Dermis blood vessel endothelial cell (primary cell): ENCODE measurements at regions not wholly inside any gene's neighbourhood (a gene's known extent, or its start where the extent isn't known, plus 50 kb on each side); places are given as distances from the start of the nearest gene placed in this dataset.
"Not testable (repeated sequence)": the region's sequence is repeated elsewhere in the genome, so short reads cannot be mapped to it uniquely, and the experiment has no call there.

Experiments used
- DNase-seq: peaks from one replicate; pipeline ENCODE4 v3.0.0; 2010

DNA sequence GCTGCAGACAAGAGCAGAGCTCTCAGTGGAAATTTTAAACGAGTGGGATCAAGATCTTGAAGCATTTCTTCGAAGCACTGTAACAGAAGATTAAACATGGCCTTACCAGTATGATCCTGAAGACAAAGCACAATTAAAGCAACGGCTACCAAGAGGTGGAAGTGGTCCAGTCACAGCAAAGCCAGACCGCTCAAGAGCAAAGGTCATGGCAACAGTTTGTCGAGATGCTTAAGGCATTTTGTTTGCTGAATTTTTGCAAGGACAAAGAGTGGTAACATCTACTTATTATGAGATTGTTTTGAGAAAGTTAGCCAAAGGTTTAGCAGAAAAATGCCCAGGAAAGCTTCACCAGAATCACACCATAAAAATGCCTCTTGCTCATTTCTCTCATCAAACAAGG, 153.4 kb upstream of the CARMIL1 start:
- DNase-seq = no peak

DNA sequence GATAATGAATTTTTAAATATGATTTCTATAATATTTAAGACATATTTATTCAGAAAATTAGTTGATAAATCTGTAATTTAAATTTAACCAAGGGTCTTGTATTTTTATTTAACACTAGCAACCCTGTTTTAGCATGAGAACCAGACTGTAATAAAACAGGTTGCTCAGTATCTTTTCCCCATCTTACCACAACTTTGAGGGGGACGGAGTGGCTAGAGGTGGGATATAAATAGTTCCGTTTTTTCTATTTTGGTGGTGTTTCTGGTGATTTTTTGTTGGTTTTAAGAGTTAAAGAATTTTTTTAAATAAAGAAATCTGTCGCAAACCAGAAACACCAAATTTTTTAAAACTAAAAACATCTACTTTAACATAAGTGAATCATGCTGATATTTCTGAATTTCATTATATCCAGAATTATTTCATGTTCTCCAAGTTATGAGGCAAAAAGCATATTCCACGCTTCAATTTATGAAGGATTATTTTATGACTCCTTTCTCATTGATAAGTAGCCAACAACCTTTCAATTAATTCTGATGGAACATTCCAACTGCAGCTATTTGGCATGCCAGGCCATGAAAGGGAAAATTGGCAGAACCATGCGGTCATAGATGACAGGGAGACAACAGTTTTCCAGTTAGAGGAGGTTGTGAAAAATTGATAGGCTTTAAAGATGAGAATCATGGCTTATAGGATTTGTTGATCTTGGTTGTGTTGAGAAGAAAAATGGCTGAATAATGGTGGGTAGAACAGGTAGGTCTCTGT, 151.9 kb upstream of the CARMIL1 start:
- DNase-seq = no peak

DNA sequence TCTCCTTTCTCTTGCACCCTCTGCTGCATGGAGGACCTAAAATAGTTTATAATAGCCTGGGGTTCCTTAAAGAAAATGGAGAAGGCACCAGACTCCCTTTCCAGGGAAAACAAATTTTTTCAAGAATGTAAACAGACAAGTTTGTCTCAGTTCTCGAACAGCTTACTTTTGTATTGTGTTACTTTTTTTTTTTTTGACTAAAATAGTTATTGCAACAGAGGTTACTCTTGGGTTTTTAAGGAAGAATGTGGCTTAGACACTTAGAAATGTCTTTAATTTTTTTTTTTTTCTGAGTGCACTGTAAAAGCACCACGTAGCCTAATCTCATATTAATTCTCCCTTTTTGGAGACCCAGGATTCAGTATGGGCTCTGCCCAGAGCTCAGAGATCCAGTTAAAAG, 148.7 kb upstream of the CARMIL1 start:
- DNase-seq = no peak

DNA sequence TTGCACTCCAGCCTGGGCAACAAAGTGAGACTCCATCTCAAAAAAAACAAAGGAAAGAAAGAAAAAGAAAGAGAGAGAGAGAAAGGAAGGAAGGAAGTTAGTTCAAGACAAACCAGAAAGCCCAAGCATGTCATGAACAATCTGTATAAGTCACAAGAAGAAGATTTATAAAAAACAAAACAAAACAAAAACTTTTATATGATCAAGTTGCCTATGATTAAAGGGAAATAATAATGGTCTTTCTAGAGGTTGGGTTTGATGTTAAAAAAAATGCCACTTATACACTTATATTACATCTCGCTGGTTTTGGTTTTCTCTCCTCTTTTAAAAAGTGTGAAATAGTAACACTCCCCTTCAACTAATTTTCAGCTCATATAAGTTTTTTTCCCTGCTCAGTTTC, 146.2 kb upstream of the CARMIL1 start:
- no peak for DNase-seq

DNA sequence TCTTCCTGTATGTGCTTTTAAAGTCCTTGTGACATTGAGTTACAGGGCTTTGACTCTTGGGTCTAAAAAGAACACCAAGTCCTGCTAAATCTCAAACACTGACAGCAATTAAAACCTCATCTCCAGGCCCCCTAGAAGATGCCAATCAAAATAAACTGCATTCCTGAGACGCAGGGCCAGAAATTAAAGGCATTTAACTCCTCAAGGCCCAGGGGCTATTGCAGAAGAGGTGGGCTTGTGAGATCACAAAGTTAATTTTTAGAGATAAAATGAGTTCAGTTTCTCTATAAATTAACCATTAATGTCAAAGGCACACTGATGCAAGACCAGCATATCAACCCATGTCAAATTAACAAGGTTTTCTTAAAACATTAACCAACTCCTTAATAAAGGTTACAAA, 145.6 kb upstream of the CARMIL1 start:
- no peak for DNase-seq

DNA sequence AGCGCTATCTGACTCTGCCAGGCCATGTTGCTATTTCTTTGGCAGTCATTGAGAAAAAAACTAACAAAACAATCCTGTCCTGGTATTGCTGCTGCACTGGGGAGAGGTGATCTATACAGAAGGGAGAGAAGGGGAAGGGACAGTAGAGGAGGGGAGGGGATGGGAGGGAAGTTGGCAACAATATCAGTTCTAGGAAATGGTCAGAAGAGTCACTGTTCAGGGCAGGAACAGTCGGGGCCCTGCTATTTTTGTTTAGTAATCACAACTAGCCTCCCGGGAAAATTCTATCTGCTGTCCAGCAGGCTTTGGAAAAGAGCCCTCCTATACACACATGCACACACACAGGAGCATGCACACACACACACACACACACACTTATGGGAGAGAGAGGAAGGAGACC, 142.3 kb upstream of the CARMIL1 start:
- DNase-seq = peak; percentile 34

DNA sequence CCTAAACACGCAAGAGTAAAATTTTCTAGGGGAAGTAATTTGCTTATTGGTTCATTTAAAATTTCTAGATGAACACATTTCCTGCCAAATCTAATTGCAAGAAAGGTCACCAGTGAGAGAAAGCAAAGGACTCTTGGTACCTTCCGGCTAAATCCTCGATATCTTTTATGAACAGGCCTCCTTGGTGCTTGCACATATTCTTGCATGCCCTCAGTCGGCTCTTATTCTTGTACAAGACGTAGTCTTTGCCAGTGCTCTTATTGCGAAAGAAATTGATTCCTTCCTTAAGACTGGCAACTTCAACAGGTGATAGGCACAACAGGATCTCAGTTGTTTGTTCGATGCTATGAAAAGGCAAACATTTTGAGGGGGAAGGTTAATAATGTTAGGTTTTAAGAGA, 141.7 kb upstream of the CARMIL1 start:
- peak; percentile 7 for DNase-seq

DNA sequence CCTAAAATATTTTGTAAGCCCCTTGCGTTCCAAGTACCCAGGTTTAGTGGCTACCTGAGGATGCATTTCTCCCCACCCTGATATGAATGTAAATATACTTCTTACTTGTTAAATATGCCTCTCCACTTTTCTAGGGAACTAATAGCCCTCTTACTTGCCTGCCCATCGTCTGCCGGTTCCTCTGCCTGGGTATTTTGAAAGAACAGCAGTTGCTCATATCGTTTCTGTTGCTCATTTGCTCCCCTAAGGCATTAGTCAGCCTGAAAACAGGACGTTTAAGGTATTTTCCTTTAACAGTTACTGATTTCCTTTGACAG, 141.3 kb upstream of the CARMIL1 start:
- no peak for DNase-seq

DNA sequence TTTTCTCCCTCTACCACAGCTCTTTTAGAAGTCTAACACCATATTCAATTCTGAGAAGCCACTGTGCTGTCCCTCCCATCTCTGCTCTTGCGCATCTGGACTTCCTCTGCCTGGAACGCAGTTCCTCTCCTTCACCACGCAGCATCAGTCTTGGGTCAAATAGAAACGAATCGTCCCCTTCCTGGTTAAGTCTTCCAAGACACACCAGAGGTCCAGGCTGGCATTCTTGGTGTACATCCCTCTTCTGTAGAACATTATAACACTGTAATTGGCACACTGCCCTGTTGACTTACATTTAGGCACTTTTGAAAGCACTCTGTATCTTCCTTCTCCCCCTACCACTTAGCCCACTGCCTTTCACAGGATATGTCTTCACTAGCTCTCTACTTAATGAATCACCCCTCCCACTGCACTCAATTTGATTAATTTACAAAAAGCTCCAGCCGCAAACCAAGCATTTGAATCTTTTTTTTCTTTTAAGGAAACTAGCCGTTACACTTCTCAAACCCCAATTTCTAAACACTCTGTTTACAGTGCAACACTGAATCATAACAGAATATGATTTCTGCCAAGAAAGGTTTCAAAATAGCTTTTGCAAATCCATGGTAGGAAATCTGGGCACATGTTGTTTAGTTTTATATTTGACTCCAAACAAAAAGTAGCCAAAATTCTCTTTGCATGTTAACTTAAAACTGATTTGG, 140.8 kb upstream of the CARMIL1 start:
- peak; percentile 82 for DNase-seq

DNA sequence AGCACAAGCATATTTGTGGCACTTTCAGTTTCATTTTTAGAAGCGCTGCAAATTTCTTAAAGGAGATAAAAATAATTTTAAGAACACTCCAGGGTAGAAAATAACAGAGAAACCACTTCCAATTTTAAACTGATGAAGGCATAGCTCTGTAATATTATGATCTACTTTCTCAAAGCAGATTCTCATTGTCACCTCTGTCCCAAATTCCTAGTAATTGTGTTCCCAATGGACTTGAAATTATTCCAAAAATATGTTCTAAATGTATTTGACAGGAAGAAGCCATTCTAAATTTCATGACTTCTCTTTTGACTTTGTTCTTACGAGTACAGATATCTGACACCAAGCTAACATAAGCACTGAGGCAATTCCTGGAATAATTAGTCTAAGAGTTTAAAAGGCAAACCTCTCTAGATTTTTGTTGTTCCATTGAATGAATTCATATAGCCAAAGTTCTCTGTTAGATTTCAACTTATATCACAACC, 140.2 kb upstream of the CARMIL1 start:
- peak; percentile 34 for DNase-seq

DNA sequence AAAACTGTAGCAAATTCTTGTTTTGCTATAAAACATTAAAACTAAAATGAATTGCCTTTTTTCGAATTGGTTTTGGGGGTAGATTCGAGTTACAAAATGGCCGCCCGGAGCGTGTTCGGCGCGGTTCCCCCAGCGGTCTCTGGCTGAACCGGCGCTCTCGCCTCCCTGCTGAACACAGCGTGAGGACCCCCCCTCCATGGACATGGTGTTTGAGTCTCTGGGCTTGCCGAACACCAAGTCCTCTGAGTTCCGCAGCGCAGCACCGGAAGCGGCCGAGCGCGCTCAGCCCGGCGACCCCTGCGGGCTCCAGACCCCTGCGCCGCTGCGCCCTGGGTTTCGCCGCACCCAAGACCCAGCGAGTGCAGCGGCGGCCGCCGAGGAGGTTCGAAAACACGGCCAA, 139.6 kb upstream of the CARMIL1 start:
- not testable (repeated sequence) for DNase-seq

DNA sequence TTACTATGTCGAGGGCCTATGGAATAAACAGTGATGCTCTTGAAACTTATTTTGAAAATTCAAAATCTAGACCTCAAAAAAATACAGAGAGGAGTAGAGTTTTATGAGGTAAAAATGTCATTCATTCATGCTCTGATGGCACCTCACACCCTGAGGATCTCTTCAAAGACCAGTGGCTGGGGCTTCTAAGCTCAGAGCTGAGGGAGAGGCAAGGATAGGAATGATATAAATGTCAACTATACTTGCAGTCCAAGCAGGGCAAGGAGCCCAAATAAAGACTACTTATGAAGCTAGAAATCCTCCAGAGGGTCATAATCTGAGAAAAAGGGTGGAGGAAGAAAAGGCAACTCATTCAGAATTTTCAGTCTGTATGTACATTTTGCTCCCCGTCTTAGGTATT, 136.7 kb upstream of the CARMIL1 start:
- DNase-seq = no peak

DNA sequence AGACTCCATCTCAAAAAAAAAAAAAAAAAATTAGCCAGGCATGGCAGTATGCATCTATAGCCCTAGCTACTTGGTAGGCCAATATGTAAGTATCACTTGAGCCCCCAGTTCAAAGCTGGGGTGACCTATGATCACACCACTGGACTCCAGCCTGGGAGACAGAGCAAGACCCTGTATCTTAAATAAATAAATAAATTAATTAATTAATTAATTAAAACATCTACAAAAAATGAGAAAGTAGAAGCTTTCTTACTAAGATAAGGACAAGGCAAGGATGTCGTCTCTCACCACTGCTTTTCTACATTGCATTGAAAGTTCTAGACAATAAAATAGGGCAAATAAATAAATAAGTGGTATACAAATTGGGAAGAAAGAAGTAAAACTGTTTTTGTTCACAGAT, 134.3 kb upstream of the CARMIL1 start:
- no peak for DNase-seq

DNA sequence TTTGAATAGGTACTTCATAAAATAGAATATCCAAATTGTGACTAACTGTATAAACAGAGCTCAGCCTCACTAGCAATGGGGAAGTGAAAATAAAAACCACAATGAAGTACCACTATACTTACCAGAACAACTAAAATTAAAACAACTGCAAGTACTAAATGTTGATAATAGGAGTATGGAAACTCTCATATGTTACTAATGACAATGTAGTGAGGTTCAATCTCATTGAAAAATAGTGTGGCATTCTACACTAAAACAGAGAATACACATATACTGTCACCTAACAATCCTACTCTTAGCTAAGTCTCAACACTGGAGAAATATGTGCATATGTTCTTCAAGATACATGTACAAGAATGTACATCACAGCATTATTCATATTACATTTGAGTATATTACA, 132.0 kb upstream of the CARMIL1 start:
- DNase-seq = no peak

DNA sequence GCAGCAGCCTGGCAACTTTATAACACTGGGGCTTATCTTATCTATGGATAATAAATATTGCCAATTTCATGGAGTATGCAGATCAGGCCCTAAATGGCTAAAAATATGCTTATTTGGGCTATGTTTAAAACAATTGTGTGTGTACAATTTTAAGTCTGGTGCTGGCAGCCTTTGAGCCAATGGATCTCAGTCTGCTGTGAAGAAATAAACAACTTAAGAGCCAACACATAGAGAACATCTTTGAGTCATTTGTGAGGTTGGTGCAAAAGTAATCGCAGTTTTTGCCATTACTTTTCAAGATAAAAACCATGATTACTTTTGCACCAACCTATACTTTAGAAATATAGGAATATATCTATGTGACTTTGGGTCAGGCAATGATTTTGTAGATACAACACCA, 129.1 kb upstream of the CARMIL1 start:
- DNase-seq = no peak

DNA sequence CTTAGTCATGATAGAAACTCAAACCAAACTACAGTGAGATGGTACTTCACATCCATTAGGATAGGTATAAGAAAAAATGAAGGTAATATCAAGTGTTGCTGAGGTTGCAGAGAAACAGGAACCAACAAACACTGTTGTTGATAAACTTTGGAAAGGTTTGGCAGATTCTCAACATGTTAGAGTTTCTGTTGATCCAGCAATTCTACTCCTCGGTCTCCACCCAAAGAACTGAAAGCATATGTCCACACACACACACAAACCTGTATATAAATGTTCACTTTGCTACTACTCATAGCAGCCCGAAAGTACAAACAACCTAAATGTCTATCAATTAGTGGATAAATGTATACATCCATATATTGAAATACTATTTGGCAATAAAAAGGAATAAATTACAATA, 128.3 kb upstream of the CARMIL1 start:
- no peak for DNase-seq

DNA sequence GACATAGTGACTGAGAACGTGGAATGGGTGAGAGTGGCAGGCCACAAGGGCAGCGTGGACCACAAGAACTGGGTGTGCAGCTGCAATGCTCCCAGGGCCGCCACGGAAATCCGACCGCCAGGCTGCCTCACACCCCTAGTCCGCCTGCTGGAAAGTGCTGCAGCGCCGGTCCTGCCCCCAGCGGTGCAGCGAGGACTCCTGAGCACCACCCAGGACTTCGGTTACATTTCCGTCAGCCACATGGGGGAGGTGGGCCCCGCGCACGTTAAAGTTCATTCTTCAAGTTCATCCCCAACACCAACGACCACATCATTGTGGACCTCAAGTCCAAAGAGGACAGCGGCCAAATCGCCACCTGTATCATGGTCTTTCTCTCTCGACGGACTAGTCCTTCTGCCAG, 126.1 kb upstream of the CARMIL1 start:
- no peak for DNase-seq

DNA sequence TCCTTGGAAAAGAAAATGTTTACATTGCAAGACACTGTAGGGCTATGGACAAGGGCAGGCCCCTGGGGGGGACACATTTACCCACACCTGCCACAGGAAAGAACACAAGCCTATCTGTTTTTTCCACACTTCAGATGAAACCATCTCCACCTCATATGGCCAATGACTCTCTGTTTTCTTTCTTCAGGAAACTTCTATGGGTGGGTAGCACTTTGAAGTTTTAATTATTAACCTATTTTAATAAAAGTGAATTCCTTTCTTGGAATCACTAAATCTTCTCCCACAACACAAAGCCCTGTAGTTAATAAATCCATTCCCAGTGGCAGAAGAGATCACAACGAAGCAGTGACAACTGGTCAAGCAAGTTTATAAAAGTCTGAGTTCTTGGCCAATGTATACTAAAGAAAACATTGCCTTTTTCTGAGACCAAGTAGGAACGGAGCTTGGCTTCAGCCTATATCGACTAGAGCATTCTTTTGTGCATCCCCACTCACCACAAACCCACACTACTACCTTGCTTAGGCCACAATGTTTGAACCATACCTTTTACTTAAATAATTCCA, 125.1 kb upstream of the CARMIL1 start:
- DNase-seq = no peak

DNA sequence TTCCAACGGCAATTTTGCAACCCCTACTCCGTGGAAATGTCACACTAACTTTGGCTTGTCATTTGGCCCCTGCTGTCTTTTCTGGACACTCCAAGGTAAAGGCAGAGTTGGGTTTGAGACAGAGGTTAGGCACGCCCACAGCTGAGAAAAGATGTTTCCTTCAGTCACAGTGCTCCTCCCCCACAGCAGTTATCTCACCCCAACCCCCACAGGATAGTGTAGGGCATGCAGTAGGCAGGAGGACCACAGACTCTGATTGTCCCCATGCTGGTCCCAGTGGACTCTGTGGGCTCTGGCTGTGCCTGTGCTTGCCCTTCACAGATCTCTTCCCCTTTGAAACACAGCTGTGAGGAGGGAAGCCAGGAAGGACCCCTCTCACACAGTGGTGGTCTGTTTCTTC, 124.0 kb upstream of the CARMIL1 start:
- DNase-seq = no peak

DNA sequence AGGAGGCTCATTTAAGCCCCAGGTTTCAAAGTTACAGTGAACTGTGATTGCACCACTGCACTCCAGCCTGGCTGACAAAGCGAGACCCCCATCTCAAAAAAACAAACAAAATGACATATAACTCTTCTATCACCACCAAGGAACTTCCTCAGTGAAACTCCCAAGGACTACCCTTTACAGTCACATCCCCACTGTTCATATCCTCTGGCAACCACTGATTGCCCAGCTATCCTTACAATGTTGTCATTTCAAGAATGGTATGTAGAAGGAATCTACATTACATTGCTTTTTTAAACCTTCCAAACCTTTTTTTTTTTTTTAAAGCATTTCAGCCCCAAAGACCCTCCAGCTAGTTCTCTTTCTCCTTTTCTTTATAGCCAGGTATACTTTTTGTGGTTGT, 123.1 kb upstream of the CARMIL1 start:
- DNase-seq = no peak

DNA sequence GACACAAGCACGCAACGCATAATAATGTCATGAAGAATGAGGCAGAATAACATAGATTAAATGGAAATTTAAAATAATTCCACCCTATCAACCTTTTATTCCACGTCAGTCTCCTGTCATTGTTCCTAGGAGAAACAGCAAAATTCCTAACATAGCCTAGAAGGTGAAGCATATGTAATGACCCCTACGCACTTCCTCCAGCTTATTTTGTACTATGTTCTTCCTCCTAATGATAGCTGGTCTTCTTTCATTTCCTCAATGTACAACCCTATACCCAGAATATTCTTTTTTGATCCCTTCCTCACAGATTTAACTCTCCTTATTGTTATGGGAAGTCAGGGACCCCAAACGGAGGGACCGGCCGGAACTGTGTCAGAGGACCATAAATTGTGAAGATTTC, 122.0 kb upstream of the CARMIL1 start:
- DNase-seq = no peak

DNA sequence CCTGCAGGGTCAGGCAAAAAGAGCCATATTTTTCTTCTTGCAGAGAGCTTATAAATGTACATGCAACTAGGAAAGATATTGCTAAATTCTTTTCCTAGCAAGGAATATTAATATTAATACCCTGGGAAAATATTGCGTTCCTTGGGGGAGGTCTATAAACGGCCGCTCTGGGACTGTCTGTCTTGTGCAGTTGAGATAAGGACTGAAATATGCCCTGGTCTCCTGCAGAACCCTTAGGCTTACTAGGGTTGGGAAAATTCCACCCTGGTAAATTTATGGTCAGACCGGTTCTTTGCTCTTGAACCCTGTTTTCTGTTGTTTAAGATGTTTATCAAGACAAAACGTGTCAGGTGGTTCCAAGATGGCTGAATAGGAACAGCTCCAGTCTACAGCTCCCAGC, 121.3 kb upstream of the CARMIL1 start:
- DNase-seq = no peak

DNA sequence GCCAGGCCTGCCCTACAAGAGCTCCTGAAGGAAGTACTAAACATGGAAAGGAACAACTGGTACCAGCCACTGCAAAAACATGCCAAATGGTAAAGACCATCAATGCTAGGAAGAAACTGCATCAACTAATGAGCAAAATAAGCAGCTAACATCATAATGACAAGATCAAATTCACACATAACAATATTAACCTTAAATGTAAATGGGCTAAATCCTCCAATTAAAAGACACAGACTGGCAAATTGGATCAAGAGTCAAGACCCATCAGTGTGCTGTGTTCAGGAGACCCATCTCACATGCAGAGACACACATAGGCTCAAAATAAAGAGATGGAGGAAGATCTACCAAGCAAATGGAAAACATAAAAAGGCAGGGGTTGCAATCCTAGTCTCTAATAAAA, 119.0 kb upstream of the CARMIL1 start:
- DNase-seq = not testable (repeated sequence)

DNA sequence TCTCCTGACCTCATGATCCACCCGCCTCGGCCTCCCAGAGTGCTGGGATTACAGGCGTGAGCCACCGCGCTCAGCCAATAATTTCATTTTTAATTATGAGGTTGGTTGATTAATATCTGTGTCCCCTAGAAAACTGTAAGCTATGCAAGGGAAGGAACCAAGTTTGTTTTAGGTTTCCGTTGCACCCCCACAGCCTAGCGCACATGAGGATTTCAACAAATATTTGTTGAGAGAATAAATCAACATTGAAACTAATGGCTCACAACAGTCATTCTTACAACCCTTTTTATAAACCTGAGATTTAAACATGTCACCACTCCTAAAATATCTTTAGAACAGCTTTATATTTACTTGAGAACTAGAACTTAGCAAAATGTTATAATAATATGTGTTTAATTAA, 114.0 kb upstream of the CARMIL1 start:
- no peak for DNase-seq
